Activated naive CD4-positive, alpha-beta T cell treated with anti-CD3 and anti-CD28 coated beads, Interleukin-2, amount 50 U/mL, for 16 hours (primary cell): ENCODE measurements at regions not wholly inside any gene's neighbourhood (a gene's known extent, or its start where the extent isn't known, plus 50 kb on each side); places are given as distances from the start of the nearest gene placed in this dataset.
A peak's percentile ranks its signal among the peaks of the same experiment; 100 is the strongest.
"Not testable (repeated sequence)": the region's sequence is repeated elsewhere in the genome, so short reads cannot be mapped to it uniquely, and the experiment has no call there.

Source experiments
- DNase-seq: peaks from one replicate; pipeline ENCODE4 v3.0.0-alpha.2; 2020

GRCh38 chr11:71094296-71095077 lies 157.9 kb downstream of the SHANK2 start:
- DNase-seq = no peak

- DNase-seq = no peak
Observed at GRCh38 chr11:71093783-71094182, 158.6 kb downstream of the SHANK2 start.

GRCh38 chr11:71091506-71092265 lies 160.7 kb downstream of the SHANK2 start:
- DNase-seq = no peak

GRCh38 chr11:71089571-71089970 lies 162.8 kb downstream of the SHANK2 start:
- DNase-seq = no peak

- not testable (repeated sequence) for DNase-seq
Observed at GRCh38 chr11:71088314-71089215, 163.8 kb downstream of the SHANK2 start.

GRCh38 chr11:71086687-71087258 lies 165.6 kb downstream of the SHANK2 start:
- DNase-seq = no peak

GRCh38 chr11:71084306-71085012 lies 167.9 kb downstream of the SHANK2 start:
- DNase-seq = no peak

- DNase-seq = no peak
Observed at GRCh38 chr11:71083105-71083504, 169.3 kb downstream of the SHANK2 start.

GRCh38 chr11:71082454-71082853 lies 169.9 kb downstream of the SHANK2 start:
- no peak for DNase-seq

- no peak for DNase-seq
Observed at GRCh38 chr11:71081704-71082230, 170.6 kb downstream of the SHANK2 start.

GRCh38 chr11:71080239-71081097 lies 171.9 kb downstream of the SHANK2 start:
- DNase-seq = peak; percentile 26

GRCh38 chr11:71079795-71080194 lies 172.6 kb downstream of the SHANK2 start:
- no peak for DNase-seq

- DNase-seq = no peak
Observed at GRCh38 chr11:71078482-71078881, 173.9 kb downstream of the SHANK2 start.

GRCh38 chr11:71076525-71077304 lies 175.7 kb downstream of the SHANK2 start:
- no peak for DNase-seq

GRCh38 chr11:71075871-71076420 lies 176.4 kb downstream of the SHANK2 start:
- DNase-seq = no peak

GRCh38 chr11:71075116-71075720 lies 177.2 kb downstream of the SHANK2 start:
- DNase-seq = no peak

GRCh38 chr11:71071736-71072509 lies 180.5 kb downstream of the SHANK2 start:
- no peak for DNase-seq
